HCT116 (cell line): ENCODE measurements at regions not wholly inside any gene's neighbourhood (a gene's known extent, or its start where the extent isn't known, plus 50 kb on each side); places are given as distances from the start of the nearest gene placed in this dataset.

Experiments used
- ATAC-seq: fragments of 200-7000 bp; cut with Tn5 transposase; 2 replicates; pipeline ENCODE4 v1.9.1; 2020; ENCODE audit warnings: mild to moderate bottlenecking, moderate library complexity
- BruUV-seq: library from RNA; stranded (reverse); fragments of 400-500 nt; replicated peaks from 2 replicates; lab custom pipeline; 2021; lab: Mats Ljungman, UMichigan
- CTCF ChIA-PET: fragments of 300-600 bp; sonication (Branson Sonifier 250); formaldehyde crosslinking; loops from one replicate; lab custom pipeline; 2021; ENCODE audit warnings: antibody characterized with exemption; lab: Charles Lee
- POLR2A ChIA-PET: fragments of 300-600, 350-600 bp; sonication (Branson Sonifier 250); formaldehyde crosslinking; loops from one replicate; lab custom pipeline; 2021; ENCODE audit warnings: antibody characterized with exemption; lab: Charles Lee
- RAD21 ChIA-PET, 2 experiments: fragments of 300-600 bp; sonication (Branson Sonifier 250); formaldehyde crosslinking; loops; one replicate each; lab custom pipeline; 2023; ENCODE audit warnings: low total read pairs in 2 of 2; ENCODE audit not compliant: uncharacterized antibody in 2 of 2, unreplicated experiment in 2 of 2, low non-redundant PET in 1 of 2; lab: Charles Lee
- DNase-seq: peaks from one replicate; pipeline ENCODE4 v3.0.0-alpha.2; 2010; ENCODE audit warnings: low read depth, low spot score
- H2AFZ ChIP-seq: fragments of 200-600 bp; shearing (Covaris generic), sonication (generic); 2 replicates; pipeline ENCODE4 v1.6.1; 2017; ENCODE audit warnings: low read depth, mixed run types, mixed read lengths, antibody characterized with exemption, low read length; ENCODE audit not compliant: poor library complexity, severe bottlenecking
- H3K27ac ChIP-seq: 2 replicates; pipeline ENCODE4 v1.5.1; 2012; ENCODE audit warnings: low read depth, low read length
- H3K27me3 ChIP-seq: fragments of 200-600 bp; sonication (generic); 2 replicates; pipeline ENCODE4 v1.6.1; 2016; ENCODE audit warnings: mixed run types, low read length, mixed read lengths; ENCODE audit not compliant: insufficient read depth
- H3K36me3 ChIP-seq, 2 experiments: fragments of 200-500 bp in 1 of 2; fragments of 200-600 bp in 1 of 2; sonication (Bioruptor generic) in 1 of 2; sonication (generic) in 1 of 2; 2 replicates each; pipeline versions ENCODE4 v1.5.1 to v1.6.1; 2014 to 2016; ENCODE audit warnings: low read length in 2 of 2, inconsistent platforms in 1 of 2, mixed read lengths in 1 of 2, mixed run types in 1 of 2; ENCODE audit not compliant: insufficient read depth in 2 of 2, control insufficient read depth in 1 of 2
- H3K4me1 ChIP-seq, 2 experiments: fragments of 200-600 bp in 1 of 2; sonication (generic) in 1 of 2; 2 replicates each; pipeline versions ENCODE4 v1.5.1 to v1.6.1; 2012 to 2017; ENCODE audit warnings: low read length in 2 of 2, inconsistent platforms in 1 of 2, mild to moderate bottlenecking in 1 of 2, mixed read lengths in 1 of 2, mixed run types in 1 of 2, moderate library complexity in 1 of 2; ENCODE audit not compliant: insufficient read depth in 2 of 2, control insufficient read depth in 1 of 2
- H3K4me2 ChIP-seq: fragments of 200-600 bp; sonication (generic); 2 replicates; pipeline ENCODE4 v1.6.1; 2017; ENCODE audit warnings: mixed run types, low read length, mixed read lengths
- H3K4me3 ChIP-seq, 2 experiments: fragments of 200-600 bp in 1 of 2; sonication (generic) in 1 of 2; replicated peaks in 1 of 2; 2 replicates each; pipeline ENCODE4 v1.5.1; 2011 to 2016; ENCODE audit warnings: low read length in 2 of 2, control low read depth in 1 of 2, low read depth in 1 of 2, mild to moderate bottlenecking in 1 of 2, mixed read lengths in 1 of 2, mixed run types in 1 of 2
- H3K79me2 ChIP-seq: fragments of 200-600 bp; sonication (generic); 2 replicates; pipeline ENCODE4 v1.6.1; 2017; ENCODE audit warnings: mild to moderate bottlenecking, mixed run types, low read length, moderate library complexity, mixed read lengths; ENCODE audit not compliant: insufficient read depth
- H3K9ac ChIP-seq: fragments of 200-600 bp; sonication (generic); 2 replicates; pipeline ENCODE4 v1.6.1; 2016; ENCODE audit warnings: low read length, mixed read lengths
- H3K9me2 ChIP-seq: fragments of 200-600 bp; sonication (generic), shearing (Covaris generic); 2 replicates; pipeline ENCODE4 v1.6.1; 2017; ENCODE audit warnings: mixed run types, mild to moderate bottlenecking, moderate library complexity; ENCODE audit not compliant: insufficient read depth
- H3K9me3 ChIP-seq, 2 experiments: fragments of 200-500 bp in 1 of 2; fragments of 200-600 bp in 1 of 2; sonication (Bioruptor generic) in 1 of 2; sonication (generic) in 1 of 2; 2 replicates each; pipeline ENCODE4 v1.6.1; 2014 to 2017; ENCODE audit warnings: low read length in 2 of 2, mixed read lengths in 2 of 2, inconsistent platforms in 1 of 2, low read depth in 1 of 2, mild to moderate bottlenecking in 1 of 2, mixed run types in 1 of 2, moderate library complexity in 1 of 2; ENCODE audit not compliant: control insufficient read depth in 1 of 2, insufficient read depth in 1 of 2
- H4K20me1 ChIP-seq: fragments of 200-600 bp; sonication (generic), shearing (Covaris generic); 2 replicates; pipeline ENCODE4 v1.6.1; 2017; ENCODE audit warnings: mixed run types, mild to moderate bottlenecking, moderate library complexity; ENCODE audit not compliant: insufficient read depth
- EGR1 ChIP-seq: IDR thresholded peaks from 2 replicates; pipeline ENCODE4 v1.6.1; 2012; ENCODE audit warnings: low read depth
- ELF1 ChIP-seq: IDR thresholded peaks from 2 replicates; pipeline ENCODE4 v1.6.1; 2012; ENCODE audit warnings: low read depth, borderline replicate concordance
- RAD21 ChIP-seq: IDR thresholded peaks from 2 replicates; pipeline ENCODE4 v1.6.1; 2012; ENCODE audit warnings: low read depth, mild to moderate bottlenecking
- SRF ChIP-seq: IDR thresholded peaks from 2 replicates; pipeline ENCODE4 v1.6.1; 2012; ENCODE audit warnings: low read depth
- ZBTB33 ChIP-seq: IDR thresholded peaks from 2 replicates; pipeline ENCODE4 v1.6.1; 2011; ENCODE audit warnings: mild to moderate bottlenecking, low read length, moderate library complexity; ENCODE audit not compliant: insufficient replicate concordance; ENCODE audit errors: extremely low read depth
- intact Hi-C: fragments of 100-400 bp; cut with micrococcal nuclease; formaldehyde crosslinking; loops from 2 replicates; pipeline ENCODE4 v1.10.0; 2022
- TF ChIP-seq, protein P1 (sequence below), 3 experiments: fragments of 200-600 bp in 1 of 3; sonication (generic) in 1 of 3; IDR thresholded peaks in 2 of 3; conservative IDR thresholded peaks in 1 of 3; 2 replicates each; pipeline ENCODE4 v1.5.1; 2012 to 2017; ENCODE audit warnings: low read depth in 2 of 3, low read length in 2 of 3, antibody characterized with exemption in 1 of 3, borderline replicate concordance in 1 of 3, control low read depth in 1 of 3, mild to moderate bottlenecking in 1 of 3, mixed read lengths in 1 of 3, mixed run types in 1 of 3, moderate library complexity in 1 of 3; ENCODE audit not compliant: insufficient read depth in 1 of 3

DNA sequence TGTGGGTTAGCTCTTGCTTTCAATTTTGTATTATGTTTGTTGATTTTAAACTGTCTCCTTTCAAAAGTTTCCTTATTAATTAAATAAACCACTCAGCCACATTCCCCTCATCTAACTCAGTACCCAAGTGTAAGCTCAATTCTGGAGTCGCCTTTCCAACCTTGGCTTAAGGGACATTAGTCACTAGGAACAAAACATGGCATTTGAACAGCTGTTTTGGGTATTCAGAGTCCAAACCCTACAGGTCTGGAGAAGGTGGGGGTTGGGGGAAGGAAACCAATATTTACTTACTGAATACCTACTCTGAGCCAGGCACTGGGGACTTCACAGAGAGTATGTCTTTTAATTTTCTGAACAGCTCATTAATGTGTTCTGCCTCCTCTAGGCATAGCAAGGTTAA is 117.2 kb upstream of the JUN start:
- RAD21 ChIA-PET, result no interaction called here
- intact Hi-C loops, result no loop called here
- Histone ChIP-seq H3K4me1 (peaks cover 8 to 29% of the 10 kb centered on the region in 2 experiments; a peak in 3 of 4 replicates), H3K4me3 (no peak overlapping the region), H2AFZ (no peak overlapping the region), H3K27ac (no peak overlapping the region), H3K9me2 (no peaks in the 10 kb centered on the region), H4K20me1 (no peaks in the 10 kb centered on the region), H3K79me2 (no peaks in the 10 kb centered on the region), H3K4me2 (no peak overlapping the region), H3K36me3 (no peaks in the 10 kb centered on the region), H3K27me3 (no peaks in the 10 kb centered on the region), H3K9ac (no peak overlapping the region), H3K9me3 (no peaks in the 10 kb centered on the region)
- CTCF ChIA-PET, result no interaction called here
- POLR2A ChIA-PET, result no interaction called here
- no peak for DNase-seq
- no peak for TF ChIP-seq EGR1
- no TSS peak for BruUV-seq
- ATAC-seq, result no peak

- ATAC-seq, result 0 out of 2 replicates have a peak, but pooled peaks have one; percentile 1
- ChIA-PET CTCF (no interaction called here), RAD21 (no interaction called here), POLR2A (interaction anchor here (1.1 to 1.6 kb wide), 5 partner anchors 10 to 119 kb away, joined by 3 to 8 read pairs (median 4); partner anchors contain the start of gene JUN)
- H3K4me1 ChIP-seq, result peaks cover 8 to 19% of the 10 kb centered on the region in 2 experiments; a peak in 3 of 4 replicates
- no peak for TF ChIP-seq ELF1
- TF ChIP-seq ZBTB33, result no peak
- no peak for TF ChIP-seq SRF
- TF ChIP-seq EGR1, result no peak
- TF ChIP-seq RAD21, result no peak
- TF ChIP-seq, protein P1, sequence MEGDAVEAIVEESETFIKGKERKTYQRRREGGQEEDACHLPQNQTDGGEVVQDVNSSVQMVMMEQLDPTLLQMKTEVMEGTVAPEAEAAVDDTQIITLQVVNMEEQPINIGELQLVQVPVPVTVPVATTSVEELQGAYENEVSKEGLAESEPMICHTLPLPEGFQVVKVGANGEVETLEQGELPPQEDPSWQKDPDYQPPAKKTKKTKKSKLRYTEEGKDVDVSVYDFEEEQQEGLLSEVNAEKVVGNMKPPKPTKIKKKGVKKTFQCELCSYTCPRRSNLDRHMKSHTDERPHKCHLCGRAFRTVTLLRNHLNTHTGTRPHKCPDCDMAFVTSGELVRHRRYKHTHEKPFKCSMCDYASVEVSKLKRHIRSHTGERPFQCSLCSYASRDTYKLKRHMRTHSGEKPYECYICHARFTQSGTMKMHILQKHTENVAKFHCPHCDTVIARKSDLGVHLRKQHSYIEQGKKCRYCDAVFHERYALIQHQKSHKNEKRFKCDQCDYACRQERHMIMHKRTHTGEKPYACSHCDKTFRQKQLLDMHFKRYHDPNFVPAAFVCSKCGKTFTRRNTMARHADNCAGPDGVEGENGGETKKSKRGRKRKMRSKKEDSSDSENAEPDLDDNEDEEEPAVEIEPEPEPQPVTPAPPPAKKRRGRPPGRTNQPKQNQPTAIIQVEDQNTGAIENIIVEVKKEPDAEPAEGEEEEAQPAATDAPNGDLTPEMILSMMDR (IDR thresholded peaks at IDR 0.05 in 2 of 3, conservative IDR thresholded peaks at IDR 0.05 in 1 of 3; ENCODE audit: borderline replicate concordance in 1 of 3, insufficient read depth in 1 of 3, low read depth in 2 of 3, low read length in 2 of 3), result no peak
- H3K27ac ChIP-seq, result peak overlapping the region; percentile 79
- intact Hi-C loops, result loop anchor here (1.0 kb wide), 2 partner anchors 54 to 119 kb away; partner anchors contain the start of gene JUN
- H2AFZ ChIP-seq, result peak overlapping the region; percentile 59
- H3K4me2 ChIP-seq, result peak overlapping the region; percentile 92
- no peaks in the 10 kb centered on the region for H3K9me3 ChIP-seq
- DNase-seq, result no peak
- H3K79me2 ChIP-seq, result no peaks in the 10 kb centered on the region
- no peaks in the 10 kb centered on the region for H4K20me1 ChIP-seq
- peak overlapping the region; percentile 41 to 62 for H3K4me3 ChIP-seq
- H3K27me3 ChIP-seq, result no peaks in the 10 kb centered on the region
- no peaks in the 10 kb centered on the region for H3K36me3 ChIP-seq
- H3K9ac ChIP-seq, result peak overlapping the region; percentile 73
- TSS peak; percentile 85 for BruUV-seq
- no peaks in the 10 kb centered on the region for H3K9me2 ChIP-seq
Measured at GRCh38 chr1:58902830-58903513, 119.1 kb upstream of the JUN start.
